GM12878 (cell line): ENCODE measurements at regions not wholly inside any gene's neighbourhood (a gene's known extent, or its start where the extent isn't known, plus 50 kb on each side); places are given as distances from the start of the nearest gene placed in this dataset.

Source experiments
- MXI1 ChIP-seq: fragments of 150-350 bp; IDR thresholded peaks from 2 replicates; pipeline ENCODE4 v1.6.1; 2011; ENCODE audit warnings: low read depth, mild to moderate bottlenecking, inconsistent platforms, low read length, improper control_type of control experiment
- SIN3A ChIP-seq: IDR thresholded peaks from 2 replicates; pipeline ENCODE4 v1.6.1; 2012; ENCODE audit warnings: low read depth, low read length, improper control_type of control experiment
- ZNF24 ChIP-seq: fragments of 450-650 bp; IDR thresholded peaks from 2 replicates; pipeline ENCODE4 v1.6.1; 2017; ENCODE audit warnings: antibody characterized with exemption, mild to moderate bottlenecking
- TF ChIP-seq, protein P1 (sequence below): IDR thresholded peaks from 2 replicates; pipeline ENCODE4 v1.6.1; 2011; ENCODE audit warnings: low read depth, low read length, improper control_type of control experiment, borderline replicate concordance
- TF ChIP-seq, protein P2 (sequence below): fragments of 450-650 bp; IDR thresholded peaks from 2 replicates; pipeline ENCODE4 v1.6.1; 2016; ENCODE audit warnings: mild to moderate bottlenecking, moderate library complexity, borderline replicate concordance

DNA sequence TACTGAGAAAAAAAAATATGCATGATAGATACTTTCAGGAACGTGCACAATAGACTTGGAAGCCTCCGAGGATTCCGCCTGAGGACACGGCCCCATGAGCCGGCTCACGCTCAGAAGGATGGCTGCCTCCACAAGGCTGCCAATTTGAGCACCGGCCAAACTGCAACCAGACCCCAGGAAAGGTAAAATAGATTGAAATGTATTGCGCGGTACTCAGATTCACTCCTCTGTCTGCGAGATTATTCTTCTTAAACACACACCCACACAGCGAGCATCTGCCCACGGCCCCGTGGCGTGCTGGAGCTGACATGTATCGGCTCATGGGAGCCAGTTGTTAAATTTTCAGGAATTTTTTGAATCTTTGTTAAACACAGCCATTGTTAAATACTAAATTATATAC, 653.2 kb upstream of the MKI67 start:
- TF ChIP-seq MXI1 (no peak), ZNF24 (no peak), SIN3A (no peak)
- TF ChIP-seq, protein P1, sequence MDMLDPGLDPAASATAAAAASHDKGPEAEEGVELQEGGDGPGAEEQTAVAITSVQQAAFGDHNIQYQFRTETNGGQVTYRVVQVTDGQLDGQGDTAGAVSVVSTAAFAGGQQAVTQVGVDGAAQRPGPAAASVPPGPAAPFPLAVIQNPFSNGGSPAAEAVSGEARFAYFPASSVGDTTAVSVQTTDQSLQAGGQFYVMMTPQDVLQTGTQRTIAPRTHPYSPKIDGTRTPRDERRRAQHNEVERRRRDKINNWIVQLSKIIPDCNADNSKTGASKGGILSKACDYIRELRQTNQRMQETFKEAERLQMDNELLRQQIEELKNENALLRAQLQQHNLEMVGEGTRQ = no peak
- TF ChIP-seq, protein P2, sequence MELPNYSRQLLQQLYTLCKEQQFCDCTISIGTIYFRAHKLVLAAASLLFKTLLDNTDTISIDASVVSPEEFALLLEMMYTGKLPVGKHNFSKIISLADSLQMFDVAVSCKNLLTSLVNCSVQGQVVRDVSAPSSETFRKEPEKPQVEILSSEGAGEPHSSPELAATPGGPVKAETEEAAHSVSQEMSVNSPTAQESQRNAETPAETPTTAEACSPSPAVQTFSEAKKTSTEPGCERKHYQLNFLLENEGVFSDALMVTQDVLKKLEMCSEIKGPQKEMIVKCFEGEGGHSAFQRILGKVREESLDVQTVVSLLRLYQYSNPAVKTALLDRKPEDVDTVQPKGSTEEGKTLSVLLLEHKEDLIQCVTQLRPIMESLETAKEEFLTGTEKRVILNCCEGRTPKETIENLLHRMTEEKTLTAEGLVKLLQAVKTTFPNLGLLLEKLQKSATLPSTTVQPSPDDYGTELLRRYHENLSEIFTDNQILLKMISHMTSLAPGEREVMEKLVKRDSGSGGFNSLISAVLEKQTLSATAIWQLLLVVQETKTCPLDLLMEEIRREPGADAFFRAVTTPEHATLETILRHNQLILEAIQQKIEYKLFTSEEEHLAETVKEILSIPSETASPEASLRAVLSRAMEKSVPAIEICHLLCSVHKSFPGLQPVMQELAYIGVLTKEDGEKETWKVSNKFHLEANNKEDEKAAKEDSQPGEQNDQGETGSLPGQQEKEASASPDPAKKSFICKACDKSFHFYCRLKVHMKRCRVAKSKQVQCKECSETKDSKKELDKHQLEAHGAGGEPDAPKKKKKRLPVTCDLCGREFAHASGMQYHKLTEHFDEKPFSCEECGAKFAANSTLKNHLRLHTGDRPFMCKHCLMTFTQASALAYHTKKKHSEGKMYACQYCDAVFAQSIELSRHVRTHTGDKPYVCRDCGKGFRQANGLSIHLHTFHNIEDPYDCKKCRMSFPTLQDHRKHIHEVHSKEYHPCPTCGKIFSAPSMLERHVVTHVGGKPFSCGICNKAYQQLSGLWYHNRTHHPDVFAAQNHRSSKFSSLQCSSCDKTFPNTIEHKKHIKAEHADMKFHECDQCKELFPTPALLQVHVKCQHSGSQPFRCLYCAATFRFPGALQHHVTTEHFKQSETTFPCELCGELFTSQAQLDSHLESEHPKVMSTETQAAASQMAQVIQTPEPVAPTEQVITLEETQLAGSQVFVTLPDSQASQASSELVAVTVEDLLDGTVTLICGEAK = no peak
